ENCODE measurements at regions not wholly inside any gene's neighbourhood (a gene's known extent, or its start where the extent isn't known, plus 50 kb on each side); places are given as distances from the start of the nearest gene placed in this dataset.
"Not testable (repeated sequence)": the region's sequence is repeated elsewhere in the genome, so short reads cannot be mapped to it uniquely, and the experiment has no call there.

DNA sequence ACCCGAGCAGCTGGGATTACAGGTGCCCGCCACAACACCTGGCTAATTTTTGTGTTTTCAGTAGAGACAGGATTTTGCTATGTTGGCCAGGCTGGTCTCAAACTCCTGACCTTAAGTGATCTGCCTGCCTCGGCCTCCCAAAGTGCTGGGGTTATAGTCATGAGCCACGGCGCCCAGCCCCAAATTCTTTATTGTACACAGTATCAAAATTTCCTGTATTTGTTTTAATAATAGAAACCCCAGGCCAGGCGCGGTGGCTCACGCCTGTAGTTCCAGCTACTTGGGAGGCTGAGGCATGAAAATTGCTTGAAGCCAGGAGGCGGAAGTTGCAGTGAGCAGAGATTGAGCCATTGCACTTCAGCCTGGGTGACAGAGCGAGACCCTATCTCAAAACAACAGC, 266.3 kb upstream of the TPK1 start:
- DNase-seq (ENCODE audit: low spot score) = not testable (repeated sequence)

DNA sequence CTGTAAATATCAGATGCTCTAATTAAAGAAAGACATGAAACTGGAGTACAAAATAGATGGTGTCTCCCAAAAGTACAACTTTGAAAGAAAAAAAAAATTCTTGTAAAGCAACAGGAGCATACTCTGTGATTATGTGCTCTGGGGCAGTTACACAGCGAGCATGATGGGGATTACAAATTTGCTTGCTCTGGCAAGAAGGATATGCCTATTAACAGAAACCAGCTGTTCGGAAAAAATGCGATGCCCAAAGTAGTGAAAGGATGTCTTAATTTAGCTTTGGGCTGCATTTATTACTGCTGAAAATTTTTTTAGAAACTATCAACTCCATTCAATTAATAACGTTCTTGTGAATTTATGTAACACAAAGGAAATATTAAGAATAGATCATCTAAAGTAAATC, 256.9 kb upstream of the TPK1 start:
- DNase-seq (ENCODE audit: low spot score) = no peak

GRCh38 chr7:145088111-145088745, 252.4 kb upstream of the TPK1 start:
- no peak for DNase-seq (ENCODE audit: low spot score)

GRCh38 chr7:145082366-145083161, 246.7 kb upstream of the TPK1 start:
- DNase-seq (ENCODE audit: low spot score) = no peak

GRCh38 chr7:145065473-145065872, 229.6 kb upstream of the TPK1 start:
- no peak for DNase-seq (ENCODE audit: low spot score)

DNA sequence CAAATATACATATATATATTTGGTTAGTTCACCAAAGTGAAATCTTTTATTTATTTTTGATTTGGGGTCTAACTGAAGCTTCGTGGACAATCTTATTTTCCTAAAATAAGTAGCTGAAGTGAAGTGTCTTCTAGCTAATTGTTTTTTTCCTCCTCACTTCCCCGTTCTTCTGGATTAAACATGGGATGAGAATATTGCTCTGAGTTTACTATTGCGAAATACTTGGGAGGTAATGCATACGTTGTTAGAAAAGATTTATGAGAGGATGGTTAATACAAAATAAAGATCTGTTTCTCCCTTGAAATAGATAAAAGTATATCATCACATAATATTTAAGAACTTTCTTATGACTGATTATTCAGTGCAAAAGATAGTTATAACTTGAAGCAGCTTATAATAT, 228.3 kb upstream of the TPK1 start:
- DNase-seq (ENCODE audit: low spot score) = no peak

DNA sequence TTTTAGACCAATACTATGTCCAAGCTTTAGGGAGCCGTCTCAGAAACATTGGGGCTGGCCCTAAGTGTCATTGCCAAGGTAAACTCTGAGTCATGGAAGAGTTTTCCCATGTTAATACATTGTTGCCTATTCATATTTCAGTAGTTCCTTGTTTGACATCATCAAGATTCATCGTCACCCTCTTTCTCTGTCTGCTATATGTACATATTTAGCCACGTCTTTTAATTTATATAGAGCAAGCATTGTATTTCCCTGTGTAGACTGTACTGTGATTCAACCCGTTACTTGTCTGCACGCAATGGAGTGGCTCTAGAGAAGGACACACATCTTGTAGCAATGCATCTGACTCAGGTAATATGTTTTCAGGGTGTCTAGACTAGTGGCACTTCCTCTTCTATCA, 217.9 kb upstream of the TPK1 start:
- no peak for DNase-seq (ENCODE audit: low spot score)

- DNase-seq (ENCODE audit: low spot score) = no peak
Measured at GRCh38 chr7:145050415-145050814, 214.6 kb upstream of the TPK1 start.

GRCh38 chr7:145036604-145037405, 201.0 kb upstream of the TPK1 start:
- peak; percentile 8 for DNase-seq (ENCODE audit: low spot score)

DNA sequence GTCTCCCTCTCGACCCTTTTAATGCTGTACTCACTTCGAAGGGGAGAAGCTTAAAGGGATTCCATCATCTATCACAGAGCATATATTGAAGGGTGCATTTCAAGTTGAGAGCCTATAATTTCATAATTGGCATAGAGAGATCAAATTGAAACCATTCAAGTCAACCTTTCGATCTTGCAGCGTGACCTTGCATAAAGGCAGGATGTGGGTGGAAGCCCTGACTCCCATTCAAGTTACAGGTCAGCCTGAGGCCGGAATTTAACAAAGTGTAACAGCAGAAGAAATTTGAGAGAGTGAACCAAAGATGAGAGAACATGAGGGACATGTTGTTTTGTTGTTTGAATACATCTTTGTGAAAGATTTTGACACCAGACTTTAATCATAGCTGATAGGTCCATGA, 195.3 kb upstream of the TPK1 start:
- no peak for DNase-seq (ENCODE audit: low spot score)

DNA sequence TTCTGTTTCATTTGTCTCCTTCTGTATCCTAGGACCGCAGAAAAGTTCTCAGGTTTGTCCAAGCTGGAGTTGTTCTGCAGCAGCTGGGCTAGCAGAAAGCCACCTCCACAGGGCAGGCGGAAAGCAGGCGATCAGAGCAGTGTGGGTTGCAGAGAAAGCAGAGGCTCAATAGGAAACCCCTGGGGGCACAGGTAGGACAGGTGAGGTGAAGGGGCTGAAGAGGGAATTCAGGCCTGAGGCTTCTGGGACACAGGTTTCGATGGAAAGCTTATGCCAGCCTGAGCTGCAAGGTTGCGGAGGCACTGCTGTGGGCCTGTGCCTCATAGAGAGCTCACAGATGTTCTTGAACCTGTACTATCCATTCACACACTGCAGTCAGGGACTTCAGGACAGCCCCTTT, 194.9 kb upstream of the TPK1 start:
- DNase-seq (ENCODE audit: low spot score) = no peak

DNA sequence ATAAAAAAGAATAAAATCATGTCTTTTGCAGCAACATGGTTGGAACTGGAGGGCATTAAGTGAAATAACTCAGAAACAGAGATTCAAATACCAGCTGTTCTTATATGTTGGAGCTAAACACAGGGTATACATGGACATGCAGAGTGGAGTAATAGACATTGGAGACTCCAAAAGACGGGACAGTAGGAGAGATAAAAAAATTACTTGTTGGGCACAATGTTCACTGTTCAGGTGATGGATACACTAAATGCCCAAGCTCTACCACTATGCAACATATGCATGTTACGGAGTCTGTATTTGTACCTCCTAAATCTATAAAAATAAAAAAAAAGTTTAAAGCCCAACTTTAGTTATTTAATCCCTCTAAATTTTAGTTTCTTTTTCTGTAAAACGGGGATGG, 184.6 kb upstream of the TPK1 start:
- no peak for DNase-seq (ENCODE audit: low spot score)

DNA sequence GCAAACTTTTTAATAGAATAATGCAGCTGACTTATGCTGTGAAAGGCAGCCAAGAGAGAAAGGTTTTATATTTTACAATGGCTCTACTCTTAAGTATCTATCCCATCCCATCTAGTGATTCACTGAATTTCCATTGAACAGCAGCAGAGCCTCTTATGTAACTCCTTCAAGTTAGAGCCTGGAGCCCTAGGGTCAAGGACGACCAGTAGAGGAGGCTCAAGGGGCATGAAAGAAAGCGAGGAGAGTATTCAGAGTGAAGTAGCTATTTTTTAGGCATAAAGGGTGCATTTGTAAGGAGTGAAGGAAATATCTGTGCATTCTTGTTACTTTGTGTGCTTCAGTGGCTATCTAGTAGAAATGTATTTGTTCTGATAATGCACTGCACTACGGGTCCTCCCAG, 180.2 kb upstream of the TPK1 start:
- DNase-seq (ENCODE audit: low spot score) = no peak

GRCh38 chr7:145009876-145010275, 174.0 kb upstream of the TPK1 start:
- DNase-seq (ENCODE audit: low spot score) = no peak

- DNase-seq (ENCODE audit: low spot score) = no peak
Measured at GRCh38 chr7:145005601-145006000, 169.7 kb upstream of the TPK1 start.

- DNase-seq (ENCODE audit: low spot score) = no peak
Measured at GRCh38 chr7:144997512-144997911, 161.7 kb upstream of the TPK1 start.

DNA sequence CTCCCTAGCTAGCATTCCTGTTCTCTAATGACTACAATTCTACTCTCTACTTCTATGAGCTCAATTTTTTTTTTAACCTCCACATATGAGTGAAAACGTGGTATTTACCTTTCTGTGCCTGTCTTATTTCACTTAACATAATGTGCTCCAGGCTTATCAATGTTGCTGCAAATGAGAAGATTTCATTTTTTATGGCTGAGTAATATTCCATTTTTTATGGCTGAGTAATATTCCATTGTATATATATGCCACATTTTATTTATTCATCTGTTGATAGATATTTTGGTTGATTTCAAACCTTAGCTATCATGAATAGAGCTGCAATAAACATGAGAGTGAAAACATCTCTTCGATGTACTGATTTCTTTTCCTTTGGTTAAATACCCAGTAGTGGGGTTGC, 159.6 kb upstream of the TPK1 start:
- no peak for DNase-seq (ENCODE audit: low spot score)

- no peak for DNase-seq (ENCODE audit: low spot score)
Measured at GRCh38 chr7:144991041-144991440, 155.2 kb upstream of the TPK1 start.

DNA sequence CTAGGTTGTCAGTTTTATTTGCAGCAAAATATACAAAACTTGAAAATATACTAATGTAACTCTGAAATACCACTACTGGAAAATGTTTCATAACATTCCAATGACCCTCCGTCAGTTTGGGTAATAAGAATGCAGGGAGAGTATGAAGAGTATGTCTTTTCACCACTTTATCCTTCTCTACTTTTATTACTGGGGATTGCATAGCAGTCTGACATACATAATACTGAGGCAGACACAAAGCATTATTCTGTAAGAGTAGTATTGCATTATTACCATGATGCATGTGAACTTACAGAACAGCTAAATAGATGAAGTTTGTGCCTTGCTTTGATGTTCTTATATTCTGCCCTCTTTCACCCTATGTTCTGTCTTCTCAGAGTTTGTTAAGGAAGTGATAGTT, 151.8 kb upstream of the TPK1 start:
- no peak for DNase-seq (ENCODE audit: low spot score)

- DNase-seq (ENCODE audit: low spot score) = no peak
Measured at GRCh38 chr7:144982133-144982532, 146.3 kb upstream of the TPK1 start.

- DNase-seq (ENCODE audit: low spot score) = no peak
Measured at GRCh38 chr7:144975882-144976281, 140.0 kb upstream of the TPK1 start.

GRCh38 chr7:144969787-144970186, 133.9 kb upstream of the TPK1 start:
- no peak for DNase-seq (ENCODE audit: low spot score)

GRCh38 chr7:144960763-144961162, 124.9 kb upstream of the TPK1 start:
- DNase-seq (ENCODE audit: low spot score) = no peak

Measured in GM03348 (cell line).